ENCODE measurements at regions not wholly inside any gene's neighbourhood (a gene's known extent, or its start where the extent isn't known, plus 50 kb on each side); places are given as distances from the start of the nearest gene placed in this dataset.

DNA sequence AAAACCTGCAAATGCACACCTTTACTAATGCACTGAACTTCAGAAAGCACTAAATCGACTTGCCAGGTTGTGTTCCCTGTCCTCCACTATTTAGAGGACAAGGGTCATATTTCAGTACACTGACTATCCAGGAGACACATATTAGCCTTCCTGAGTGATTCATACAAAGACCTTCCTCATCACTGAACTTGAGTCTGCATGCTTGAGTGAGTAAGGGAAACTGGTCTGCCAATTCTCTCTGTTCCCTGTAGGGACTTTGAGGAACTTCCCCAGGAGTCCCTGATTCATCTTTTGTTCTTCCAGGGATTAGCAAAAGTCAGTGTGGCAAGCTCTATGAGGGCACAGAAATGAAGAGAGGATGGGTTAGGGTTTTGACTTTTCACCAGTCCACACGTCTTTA lies 565.9 kb downstream of the PDCD6IP start:
- no peak for TF ChIP-seq POLR2A (IDR thresholded peaks at IDR 0.05)
- TF ChIP-seq, protein P1, sequence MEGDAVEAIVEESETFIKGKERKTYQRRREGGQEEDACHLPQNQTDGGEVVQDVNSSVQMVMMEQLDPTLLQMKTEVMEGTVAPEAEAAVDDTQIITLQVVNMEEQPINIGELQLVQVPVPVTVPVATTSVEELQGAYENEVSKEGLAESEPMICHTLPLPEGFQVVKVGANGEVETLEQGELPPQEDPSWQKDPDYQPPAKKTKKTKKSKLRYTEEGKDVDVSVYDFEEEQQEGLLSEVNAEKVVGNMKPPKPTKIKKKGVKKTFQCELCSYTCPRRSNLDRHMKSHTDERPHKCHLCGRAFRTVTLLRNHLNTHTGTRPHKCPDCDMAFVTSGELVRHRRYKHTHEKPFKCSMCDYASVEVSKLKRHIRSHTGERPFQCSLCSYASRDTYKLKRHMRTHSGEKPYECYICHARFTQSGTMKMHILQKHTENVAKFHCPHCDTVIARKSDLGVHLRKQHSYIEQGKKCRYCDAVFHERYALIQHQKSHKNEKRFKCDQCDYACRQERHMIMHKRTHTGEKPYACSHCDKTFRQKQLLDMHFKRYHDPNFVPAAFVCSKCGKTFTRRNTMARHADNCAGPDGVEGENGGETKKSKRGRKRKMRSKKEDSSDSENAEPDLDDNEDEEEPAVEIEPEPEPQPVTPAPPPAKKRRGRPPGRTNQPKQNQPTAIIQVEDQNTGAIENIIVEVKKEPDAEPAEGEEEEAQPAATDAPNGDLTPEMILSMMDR (IDR thresholded peaks at IDR 0.05), result no peak

All from lower leg skin (tissue), 3 donors.